Naive thymus-derived CD8-positive, alpha-beta T cell (primary cell): ENCODE measurements at regions not wholly inside any gene's neighbourhood (a gene's known extent, or its start where the extent isn't known, plus 50 kb on each side); places are given as distances from the start of the nearest gene placed in this dataset.

Source experiments
- ATAC-seq, 2 donors: fragments of 150-1000 bp; cut with Tn5 transposase in 1 of 2; sonication (Bioruptor Pico), chemical (Tn5 transposase) in 1 of 2; 1 replicate in 1 of 2; 2 replicates in 1 of 2; pipeline ENCODE4 v1.10.0; 2021; ENCODE audit warnings: mild to moderate bottlenecking in 2 of 2, moderate library complexity in 2 of 2
- POLR2A ChIA-PET: fragments of 350-600 bp; sonication (Branson Sonifier 250); formaldehyde crosslinking; loops from one replicate; lab custom pipeline; 2021; ENCODE audit warnings: antibody characterized with exemption; lab: Charles Lee
- DNase-seq, 10 donors: peaks; one replicate each; pipeline versions ENCODE4 v3.0.0 to v3.0.0-alpha.2; 2020 to 2022
- H3K27ac Mint-ChIP-seq, 10 donors: one replicate each; pipeline ENCODE4 v1.8.0; 2020 to 2022; ENCODE audit warnings: mild to moderate bottlenecking in 10 of 10, mixed read lengths in 10 of 10, moderate library complexity in 4 of 10, inconsistent platforms in 1 of 10
- H3K27me3 Mint-ChIP-seq, 5 donors: one replicate each; pipeline ENCODE4 v1.8.0; 2021 to 2022; ENCODE audit warnings: mixed read lengths in 5 of 5
- H3K36me3 Mint-ChIP-seq, 3 donors: one replicate each; pipeline ENCODE4 v1.8.0; 2020 to 2022; ENCODE audit warnings: mixed read lengths in 3 of 3, mild to moderate bottlenecking in 2 of 3, inconsistent platforms in 1 of 3
- H3K4me1 Mint-ChIP-seq, 4 donors: one replicate each; pipeline ENCODE4 v1.8.0; 2021 to 2022; ENCODE audit warnings: mixed read lengths in 4 of 4
- H3K4me3 Mint-ChIP-seq, 10 donors: one replicate each; pipeline ENCODE4 v1.8.0; 2020 to 2022; ENCODE audit warnings: mild to moderate bottlenecking in 10 of 10, mixed read lengths in 10 of 10, moderate library complexity in 6 of 10, inconsistent platforms in 1 of 10
- H3K9me3 Mint-ChIP-seq, 9 donors: one replicate each; pipeline ENCODE4 v1.8.0; 2020 to 2022; ENCODE audit warnings: mixed read lengths in 9 of 9, mild to moderate bottlenecking in 3 of 9, inconsistent platforms in 1 of 9, moderate library complexity in 1 of 9

DNA sequence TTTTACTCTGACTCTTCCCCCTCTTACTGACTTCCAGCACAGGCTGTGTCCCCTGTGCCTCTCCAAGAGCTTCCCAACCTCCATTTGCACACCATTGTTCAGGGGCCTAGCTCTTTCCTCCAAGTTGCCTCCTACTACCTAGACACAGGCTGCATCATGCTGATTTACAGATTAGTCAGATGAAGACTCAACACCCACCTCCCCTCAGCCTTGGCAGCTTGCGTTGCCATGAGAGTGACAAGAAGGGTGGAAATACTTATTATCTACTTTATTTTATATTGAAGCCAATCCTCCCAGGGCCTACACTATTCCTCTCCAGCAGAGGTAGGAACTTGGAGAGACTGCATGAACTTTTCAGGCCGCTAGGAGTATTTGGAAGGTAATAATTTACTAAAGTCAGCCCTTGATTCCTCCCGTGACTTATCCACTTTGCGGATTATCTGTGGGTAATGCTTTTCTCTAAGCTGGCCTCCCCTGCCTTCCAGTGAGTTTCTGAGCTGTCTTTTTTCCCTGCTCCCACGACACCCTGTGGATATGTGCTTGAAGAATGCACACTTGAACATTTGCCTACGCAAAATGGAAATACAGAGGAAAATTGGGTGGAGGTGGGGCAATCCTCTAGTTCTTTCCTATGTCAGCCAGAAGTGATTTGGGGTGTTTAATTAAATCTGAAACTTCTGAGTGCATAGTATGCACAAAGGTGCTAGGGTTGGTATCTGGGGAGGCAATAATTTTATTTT, 74.1 kb upstream of the TMEM164 start:
- POLR2A ChIA-PET = no interaction called here
- H3K4me3 Mint-ChIP-seq = no peak overlapping the region
- no peaks in the 10 kb centered on the region for H3K36me3 Mint-ChIP-seq
- no peak overlapping the region for H3K27ac Mint-ChIP-seq
- DNase-seq = no peak
- no peak for ATAC-seq
- no peaks in the 10 kb centered on the region for H3K27me3 Mint-ChIP-seq
- H3K4me1 Mint-ChIP-seq = no peaks in the 10 kb centered on the region
- no peaks in the 10 kb centered on the region for H3K9me3 Mint-ChIP-seq

DNA sequence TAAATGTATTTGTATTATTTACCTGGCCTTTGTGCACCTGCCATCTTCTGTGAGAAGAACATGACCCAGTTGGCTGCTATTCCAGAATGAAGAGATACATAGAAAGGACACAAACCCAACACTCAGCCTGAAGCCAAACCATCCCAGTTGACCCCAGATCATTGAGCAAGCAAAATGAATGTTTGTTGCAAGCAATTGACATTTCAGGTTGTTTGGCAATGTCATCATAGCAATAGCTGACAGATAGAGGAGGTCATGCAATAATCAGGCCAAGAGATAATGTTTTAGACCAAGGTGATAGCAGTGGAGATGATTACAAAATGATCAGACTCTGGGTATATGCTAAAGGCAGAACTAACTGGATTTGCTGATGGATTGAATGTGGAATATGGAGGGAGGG, 71.2 kb upstream of the TMEM164 start:
- Mint-ChIP-seq H3K27ac (peak overlapping the region in 1 of 10 donors; percentile 43), H3K4me1 (no peaks in the 10 kb centered on the region), H3K9me3 (no peaks in the 10 kb centered on the region), H3K4me3 (no peak overlapping the region), H3K27me3 (peaks cover 0 to 2% (median 0%) of the 10 kb centered on the region in 5 donors), H3K36me3 (no peaks in the 10 kb centered on the region)
- DNase-seq (no peak), ATAC-seq (no peak)
- POLR2A ChIA-PET = no interaction called here

DNA sequence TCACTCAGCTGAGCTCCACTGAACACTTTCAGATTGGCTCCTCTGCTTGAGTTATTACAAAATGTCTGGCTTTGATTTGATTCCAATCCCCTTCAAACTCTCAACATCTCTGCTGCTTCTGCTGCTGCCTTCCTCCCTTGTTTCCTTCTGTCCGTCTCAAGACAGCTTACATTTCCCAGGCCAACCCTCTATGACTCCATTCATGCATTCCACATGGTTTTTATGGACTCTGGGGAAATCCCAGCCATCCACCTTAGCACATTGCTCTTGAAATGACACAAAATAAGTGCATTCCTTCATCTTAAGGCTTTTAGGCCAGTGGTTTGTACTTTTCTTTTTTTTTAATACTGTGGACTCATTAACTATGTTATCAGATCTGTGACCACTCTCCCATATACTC, 68.5 kb upstream of the TMEM164 start:
- no peaks in the 10 kb centered on the region for H3K9me3 Mint-ChIP-seq
- POLR2A ChIA-PET = no interaction called here
- H3K27ac Mint-ChIP-seq = peak overlapping the region in 1 of 10 donors; percentile 57
- no peak for ATAC-seq
- no peak for DNase-seq
- no peak overlapping the region for H3K4me3 Mint-ChIP-seq
- no peaks in the 10 kb centered on the region for H3K4me1 Mint-ChIP-seq
- peaks cover 0 to 2% (median 0%) of the 10 kb centered on the region in 5 donors for H3K27me3 Mint-ChIP-seq
- H3K36me3 Mint-ChIP-seq = no peaks in the 10 kb centered on the region

DNA sequence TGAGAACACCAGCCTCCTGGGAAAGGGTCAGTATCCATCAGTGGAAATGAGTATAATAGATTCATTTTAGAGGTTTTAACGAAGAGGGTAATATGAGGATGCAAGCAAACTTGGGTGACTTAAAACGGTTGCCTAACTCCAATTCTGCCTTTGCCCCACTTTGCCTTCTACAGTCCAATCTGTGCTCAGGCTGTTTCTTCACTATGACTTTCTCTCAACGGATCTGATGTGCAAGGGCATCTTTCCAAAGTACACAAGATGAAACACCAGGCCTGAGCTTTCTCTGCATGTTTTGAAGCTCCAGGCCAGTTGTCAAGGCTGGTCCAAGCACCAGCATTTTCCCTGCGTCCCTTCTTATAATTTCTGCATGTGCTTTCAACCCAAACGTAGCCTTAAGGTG, 68.0 kb upstream of the TMEM164 start:
- Mint-ChIP-seq H3K4me1 (no peaks in the 10 kb centered on the region), H3K27me3 (peaks cover 0 to 2% (median 0%) of the 10 kb centered on the region in 5 donors), H3K27ac (no peak overlapping the region), H3K36me3 (no peaks in the 10 kb centered on the region), H3K4me3 (no peak overlapping the region), H3K9me3 (no peaks in the 10 kb centered on the region)
- POLR2A ChIA-PET = no interaction called here
- DNase-seq (no peak), ATAC-seq (no peak)

DNA sequence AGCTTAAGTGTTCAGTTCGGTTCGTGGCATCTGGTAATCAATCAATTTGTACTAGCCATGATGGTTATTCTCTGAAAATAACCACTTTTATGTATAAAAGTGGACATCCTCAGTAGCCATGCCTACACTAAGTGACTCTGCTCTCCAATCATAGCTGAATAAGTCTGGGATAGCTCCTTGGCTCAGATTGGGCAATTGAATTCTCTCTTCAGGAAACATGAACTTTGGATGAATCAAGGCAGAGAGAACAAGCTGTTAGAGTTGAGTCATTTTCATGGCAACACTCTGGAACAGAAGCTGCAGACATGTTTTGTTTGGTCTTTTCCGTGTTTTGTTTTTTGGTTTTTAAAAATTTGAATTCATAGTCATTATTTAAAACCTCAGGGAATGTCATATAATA, 66.8 kb upstream of the TMEM164 start:
- H3K4me1 Mint-ChIP-seq = no peaks in the 10 kb centered on the region
- H3K4me3 Mint-ChIP-seq = no peak overlapping the region
- DNase-seq (no peak), ATAC-seq (no peak)
- H3K27ac Mint-ChIP-seq = no peak overlapping the region
- POLR2A ChIA-PET = no interaction called here
- H3K36me3 Mint-ChIP-seq = no peaks in the 10 kb centered on the region
- H3K27me3 Mint-ChIP-seq = peaks cover 0 to 2% (median 0%) of the 10 kb centered on the region in 5 donors
- H3K9me3 Mint-ChIP-seq = no peaks in the 10 kb centered on the region

DNA sequence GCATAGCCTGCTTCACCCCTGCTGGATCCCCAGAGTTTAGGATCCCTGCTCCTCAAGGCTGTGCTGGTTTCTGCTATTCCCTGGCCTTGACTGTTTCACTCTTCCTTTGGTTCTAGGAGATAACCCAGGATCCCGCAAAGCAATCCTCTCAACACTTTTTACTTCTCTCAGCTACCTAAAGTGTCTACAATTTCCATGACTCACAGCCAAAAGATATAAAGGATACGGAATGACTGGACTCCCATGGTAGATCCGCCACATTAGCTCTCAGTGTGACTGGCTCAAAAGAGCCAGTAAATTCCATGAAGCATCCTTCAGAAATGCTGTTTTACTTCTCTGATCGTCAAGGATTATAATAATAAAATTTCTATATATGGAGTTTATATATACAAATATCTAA, 66.3 kb upstream of the TMEM164 start:
- no peak for ATAC-seq
- H3K27me3 Mint-ChIP-seq = peaks cover 0 to 2% (median 0%) of the 10 kb centered on the region in 5 donors
- no peak overlapping the region for H3K4me3 Mint-ChIP-seq
- H3K4me1 Mint-ChIP-seq = no peaks in the 10 kb centered on the region
- no peaks in the 10 kb centered on the region for H3K9me3 Mint-ChIP-seq
- H3K36me3 Mint-ChIP-seq = no peaks in the 10 kb centered on the region
- no peak for DNase-seq
- POLR2A ChIA-PET = no interaction called here
- no peak overlapping the region for H3K27ac Mint-ChIP-seq

DNA sequence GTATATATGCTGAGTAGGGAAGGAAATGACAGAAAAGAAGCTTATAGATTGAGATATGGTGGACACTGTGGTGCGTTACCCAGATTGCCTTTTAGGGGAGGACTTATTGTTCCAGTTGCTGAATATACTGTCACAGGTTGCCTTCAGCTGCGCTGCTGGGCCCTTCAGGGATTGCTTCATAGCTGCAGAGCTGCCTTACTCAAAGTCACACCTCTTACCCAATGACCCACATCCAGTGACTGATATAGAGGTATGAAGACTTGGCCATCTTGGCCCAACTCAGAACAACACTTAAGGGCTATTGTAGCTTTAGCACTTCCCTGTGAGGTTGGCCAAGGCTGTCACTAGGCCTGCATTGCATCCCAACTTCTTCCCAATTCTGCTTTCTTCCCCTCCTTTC, 63.4 kb upstream of the TMEM164 start:
- Mint-ChIP-seq H3K27me3 (peaks cover 0 to 2% (median 0%) of the 10 kb centered on the region in 5 donors), H3K4me3 (no peak overlapping the region), H3K9me3 (no peaks in the 10 kb centered on the region), H3K4me1 (no peaks in the 10 kb centered on the region), H3K36me3 (no peaks in the 10 kb centered on the region), H3K27ac (no peak overlapping the region)
- no peak for DNase-seq
- POLR2A ChIA-PET = no interaction called here
- ATAC-seq = no peak

DNA sequence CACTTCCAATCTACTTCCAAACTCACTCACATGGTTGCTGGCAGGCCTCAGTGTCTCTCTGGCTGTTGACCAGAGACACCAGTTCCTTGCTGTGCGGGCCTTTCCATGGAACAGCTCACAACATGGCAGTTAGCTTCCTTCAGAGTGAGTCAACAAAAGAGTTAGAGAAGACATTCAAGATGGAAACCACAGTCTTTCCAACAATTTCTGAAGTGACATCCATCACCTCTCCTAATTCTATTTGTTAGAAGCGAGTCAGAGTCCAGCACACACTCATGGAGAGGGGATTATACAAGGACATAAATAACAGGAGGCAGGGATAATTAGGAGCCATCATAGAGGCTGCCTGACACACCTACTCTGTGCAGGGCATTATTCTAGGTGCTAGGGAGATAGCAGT, 62.5 kb upstream of the TMEM164 start:
- Mint-ChIP-seq H3K27me3 (peaks cover 0 to 2% (median 0%) of the 10 kb centered on the region in 5 donors), H3K27ac (no peak overlapping the region), H3K9me3 (no peaks in the 10 kb centered on the region), H3K36me3 (no peaks in the 10 kb centered on the region), H3K4me1 (no peaks in the 10 kb centered on the region), H3K4me3 (no peak overlapping the region)
- POLR2A ChIA-PET = no interaction called here
- ATAC-seq (no peak), DNase-seq (no peak)

DNA sequence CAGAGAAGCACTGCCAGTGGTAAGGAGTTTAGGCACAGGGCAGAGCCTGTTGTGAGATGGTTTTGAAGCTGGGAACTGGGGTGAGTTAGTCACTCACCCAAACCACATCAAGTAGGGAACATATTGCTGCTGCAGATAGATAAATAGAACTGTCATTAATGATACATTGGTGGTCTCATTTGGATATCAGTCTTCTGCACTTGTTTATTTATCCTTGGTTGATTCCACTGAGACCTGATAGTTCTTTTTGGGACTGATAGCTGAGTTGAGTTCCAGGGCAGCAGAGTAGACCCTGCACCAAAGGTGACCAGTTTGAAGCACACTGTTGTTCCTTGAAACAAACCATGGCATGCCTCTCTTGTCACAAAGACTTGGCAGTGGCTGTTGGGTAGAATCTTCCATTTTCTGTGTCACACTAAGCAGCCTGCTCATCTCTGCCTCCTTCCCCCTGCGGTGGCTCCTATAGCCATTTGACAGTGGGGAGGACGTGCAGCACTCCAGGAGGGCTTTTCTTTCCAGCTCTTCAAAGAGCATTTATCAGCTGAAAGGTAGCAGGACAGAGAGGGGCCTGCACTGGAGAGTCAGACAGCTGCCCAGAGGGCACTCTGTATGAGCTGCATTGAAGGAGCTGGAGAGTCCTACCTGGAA, 59.7 kb upstream of the TMEM164 start:
- DNase-seq = no peak
- Mint-ChIP-seq H3K27ac (no peak overlapping the region), H3K4me3 (no peak overlapping the region), H3K27me3 (no peaks in the 10 kb centered on the region), H3K9me3 (no peaks in the 10 kb centered on the region), H3K4me1 (no peaks in the 10 kb centered on the region), H3K36me3 (no peaks in the 10 kb centered on the region)
- ATAC-seq = no peak
- POLR2A ChIA-PET = no interaction called here

DNA sequence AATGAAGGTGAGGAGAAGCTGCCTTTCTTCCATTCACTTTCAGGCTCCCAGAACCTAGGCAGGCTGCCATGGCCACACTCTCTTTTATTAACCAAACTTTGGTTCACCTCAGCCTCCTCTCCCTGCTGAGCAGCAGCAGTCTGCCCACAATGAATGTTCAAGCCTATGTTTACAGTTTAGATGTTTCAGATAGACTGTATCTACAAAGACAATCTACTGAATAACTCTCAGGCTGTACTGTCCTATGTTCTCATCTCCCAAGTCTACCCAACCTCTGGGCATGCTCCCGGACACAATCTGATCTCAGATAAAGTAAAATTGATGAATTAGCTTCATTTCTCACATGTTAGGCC, 59.2 kb upstream of the TMEM164 start:
- DNase-seq = no peak
- POLR2A ChIA-PET = no interaction called here
- ATAC-seq = no peak
- Mint-ChIP-seq H3K4me3 (no peak overlapping the region), H3K36me3 (no peaks in the 10 kb centered on the region), H3K4me1 (no peaks in the 10 kb centered on the region), H3K27ac (no peak overlapping the region), H3K27me3 (no peaks in the 10 kb centered on the region), H3K9me3 (no peaks in the 10 kb centered on the region)

DNA sequence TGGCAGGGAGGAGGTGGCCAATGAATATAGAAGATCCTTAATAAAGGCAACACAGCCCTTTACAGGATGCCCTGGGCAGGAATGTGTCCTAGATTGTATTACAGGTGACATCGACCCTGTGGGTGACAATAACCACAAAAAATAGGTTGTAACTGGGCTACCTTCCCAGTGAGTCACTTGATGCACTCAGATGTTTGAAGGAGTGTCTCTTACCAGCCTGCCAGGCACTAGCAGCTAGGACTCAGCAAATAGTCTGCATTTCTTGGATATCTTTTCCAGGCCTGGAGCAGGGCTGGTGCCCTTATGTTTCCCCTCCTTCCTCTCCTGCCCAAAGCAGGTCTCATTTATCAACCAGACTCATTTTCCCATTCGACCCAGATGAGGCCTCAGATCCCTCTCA, 50.9 kb upstream of the TMEM164 start:
- no peaks in the 10 kb centered on the region for H3K27me3 Mint-ChIP-seq
- H3K36me3 Mint-ChIP-seq = no peaks in the 10 kb centered on the region
- ATAC-seq (no peak), DNase-seq (no peak)
- peak overlapping the region in 1 of 10 donors; percentile 34 for H3K27ac Mint-ChIP-seq
- peaks cover 0 to 5% (median under 1%) of the 10 kb centered on the region in 4 donors for H3K4me1 Mint-ChIP-seq
- peaks cover 0 to 2% (median 0%) of the 10 kb centered on the region in 9 donors for H3K9me3 Mint-ChIP-seq
- POLR2A ChIA-PET = no interaction called here
- H3K4me3 Mint-ChIP-seq = no peak overlapping the region

DNA sequence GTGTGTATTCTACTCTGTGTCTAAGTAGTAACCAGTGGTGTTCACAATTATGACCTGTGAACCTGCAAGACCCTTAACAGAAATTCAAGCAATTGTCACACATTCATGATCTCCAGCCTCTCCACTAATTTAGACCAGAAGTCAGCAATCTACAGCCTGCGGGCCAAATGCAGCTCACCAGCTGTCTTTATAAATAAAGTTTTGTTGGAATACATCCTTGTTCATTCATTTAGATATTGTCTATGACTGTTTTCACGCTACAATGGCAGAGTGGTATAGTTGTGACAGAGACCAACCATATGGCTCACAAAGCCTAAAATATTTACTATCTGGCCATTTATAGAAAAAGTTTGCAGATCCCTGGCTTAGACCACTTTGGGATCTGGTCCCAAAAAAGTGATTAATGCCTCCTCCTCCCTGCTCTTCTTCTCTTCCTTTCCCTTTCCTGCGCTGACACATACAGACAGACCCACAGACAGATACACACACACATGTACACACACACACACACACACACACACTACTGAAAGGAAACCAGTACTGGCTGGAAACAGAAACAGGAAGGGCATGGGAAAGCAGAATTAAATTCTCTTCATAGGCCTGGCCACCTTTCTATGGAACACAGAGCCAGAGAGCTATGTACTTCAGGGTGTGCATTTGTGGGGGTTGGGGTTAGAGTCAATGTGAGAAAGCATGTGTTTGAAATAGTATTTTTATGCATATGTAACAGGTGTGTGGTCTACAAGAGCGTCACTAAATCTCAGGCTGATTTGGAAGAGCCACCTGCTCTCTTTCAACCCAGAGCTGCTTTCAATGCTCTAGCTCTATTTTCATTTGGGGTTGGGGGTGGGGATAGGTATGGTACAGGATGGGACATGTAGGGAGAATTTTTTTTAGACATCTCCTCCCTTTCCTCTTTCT, 49.7 kb upstream of the TMEM164 start:
- Mint-ChIP-seq H3K9me3 (peaks cover 0 to 2% (median 0%) of the 10 kb centered on the region in 9 donors), H3K4me1 (peaks cover 0 to 9% (median 2%) of the 10 kb centered on the region in 4 donors), H3K27ac (no peak overlapping the region), H3K27me3 (no peaks in the 10 kb centered on the region), H3K4me3 (no peak overlapping the region), H3K36me3 (peaks cover 0 to 2% (median 0%) of the 10 kb centered on the region in 3 donors)
- ATAC-seq = no peak
- POLR2A ChIA-PET = no interaction called here
- DNase-seq = no peak
